Neural cell (in vitro differentiated cells): ENCODE measurements at regions not wholly inside any gene's neighbourhood (a gene's known extent, or its start where the extent isn't known, plus 50 kb on each side); places are given as distances from the start of the nearest gene placed in this dataset.

Source experiments
- CTCF ChIP-seq: fragments of 450-650 bp; IDR thresholded peaks from 2 replicates; pipeline ENCODE4 v1.5.1; 2014; ENCODE audit warnings: antibody characterized with exemption, mild to moderate bottlenecking, moderate library complexity; ENCODE audit not compliant: poor library complexity, severe bottlenecking
- EZH2 ChIP-seq: fragments of 200-600, 300-800 bp; shearing (Covaris generic), sonication (generic); IDR thresholded peaks from 2 replicates; pipeline ENCODE4 v1.6.1; 2014; ENCODE audit warnings: antibody characterized with exemption, low read length, borderline replicate concordance, mild to moderate bottlenecking; ENCODE audit not compliant: insufficient read depth, poor library complexity, severe bottlenecking
- MXI1 ChIP-seq: fragments of 450-650 bp; conservative IDR thresholded peaks from 2 replicates; pipeline ENCODE4 v1.6.1; 2014; ENCODE audit warnings: antibody characterized with exemption, mild to moderate bottlenecking; ENCODE audit not compliant: poor library complexity, severe bottlenecking
- POLR2AphosphoS5 ChIP-seq: IDR thresholded peaks from 2 replicates; pipeline ENCODE4 v1.6.1; 2012
- RAD21 ChIP-seq: fragments of 450-650 bp; conservative IDR thresholded peaks from 2 replicates; pipeline ENCODE4 v1.6.1; 2014; ENCODE audit warnings: antibody characterized with exemption, mild to moderate bottlenecking, moderate library complexity
- REST ChIP-seq: IDR thresholded peaks from 2 replicates; pipeline ENCODE4 v1.6.1; 2012; ENCODE audit warnings: borderline replicate concordance
- TAF1 ChIP-seq: IDR thresholded peaks from 2 replicates; pipeline ENCODE4 v1.6.1; 2012; ENCODE audit warnings: low read depth

- no peak for TF ChIP-seq CTCF
- no peak for TF ChIP-seq TAF1
- TF ChIP-seq RAD21 = no peak
- no peak for TF ChIP-seq EZH2
- no peak for TF ChIP-seq MXI1
- TF ChIP-seq REST = no peak
- no peak for TF ChIP-seq POLR2AphosphoS5
Measured at GRCh38 chr3:29092348-29092747, 188.5 kb upstream of the RBMS3 start.
